HEK293T (cell line): ENCODE measurements at regions not wholly inside any gene's neighbourhood (a gene's known extent, or its start where the extent isn't known, plus 50 kb on each side); places are given as distances from the start of the nearest gene placed in this dataset.
"Not testable (repeated sequence)": the region's sequence is repeated elsewhere in the genome, so short reads cannot be mapped to it uniquely, and the experiment has no call there.

Source experiments
- CTCF ChIA-PET: fragments of 350-600 bp; formaldehyde crosslinking; extraction: SDS; loops from one replicate; lab custom pipeline; 2021; ENCODE audit warnings: antibody characterized with exemption, inconsistent platforms; lab: Yijun Ruan, JAX
- POLR2A ChIA-PET: fragments of 350-600 bp; formaldehyde crosslinking; extraction: SDS; loops from one replicate; lab custom pipeline; 2020; ENCODE audit warnings: antibody characterized with exemption, inconsistent platforms; lab: Yijun Ruan, JAX
- DNase-seq: peaks from one replicate; pipeline ENCODE4 v3.0.0; 2012; ENCODE audit warnings: mixed read lengths; ENCODE audit errors: extremely low spot score
- ARNT ChIP-seq: fragments of 450-650 bp; IDR thresholded peaks from 2 replicates; pipeline ENCODE4 v1.6.1; 2017; ENCODE audit warnings: mild to moderate bottlenecking
- BHLHE40 ChIP-seq: fragments of 450-650 bp; IDR thresholded peaks from 2 replicates; pipeline ENCODE4 v1.6.1; 2016; ENCODE audit warnings: mild to moderate bottlenecking, moderate library complexity, borderline replicate concordance
- CTBP1 ChIP-seq: fragments of 450-650 bp; IDR thresholded peaks from 2 replicates; pipeline ENCODE4 v1.6.1; 2016; ENCODE audit warnings: borderline replicate concordance
- ELF4 ChIP-seq: fragments of 450-650 bp; IDR thresholded peaks from 2 replicates; pipeline ENCODE4 v1.6.1; 2017; ENCODE audit warnings: antibody characterized with exemption
- FOXA1 ChIP-seq: fragments of 450-650 bp; IDR thresholded peaks from 2 replicates; pipeline ENCODE4 v1.6.1; 2016; ENCODE audit warnings: mild to moderate bottlenecking
- FOXK2 ChIP-seq: fragments of 450-650 bp; IDR thresholded peaks from 2 replicates; pipeline ENCODE4 v1.6.1; 2016; ENCODE audit warnings: mild to moderate bottlenecking
- FOXM1 ChIP-seq: fragments of 450-650 bp; IDR thresholded peaks from 2 replicates; pipeline ENCODE4 v1.6.1; 2017; ENCODE audit warnings: mild to moderate bottlenecking, borderline replicate concordance
- HDGF ChIP-seq: fragments of 450-650 bp; IDR thresholded peaks from 2 replicates; pipeline ENCODE4 v1.6.1; 2017; ENCODE audit warnings: antibody characterized with exemption, borderline replicate concordance
- L3MBTL2 ChIP-seq: fragments of 450-650 bp; conservative IDR thresholded peaks from 2 replicates; pipeline ENCODE4 v1.6.1; 2016; ENCODE audit warnings: mild to moderate bottlenecking
- LEF1 ChIP-seq: fragments of 450-650 bp; IDR thresholded peaks from 2 replicates; pipeline ENCODE4 v1.6.1; 2017; ENCODE audit warnings: mild to moderate bottlenecking, borderline replicate concordance
- NFRKB ChIP-seq: fragments of 450-650 bp; IDR thresholded peaks from 2 replicates; pipeline ENCODE4 v1.6.1; 2016; ENCODE audit warnings: mild to moderate bottlenecking, moderate library complexity
- PKNOX1 ChIP-seq: fragments of 450-650 bp; IDR thresholded peaks from 2 replicates; pipeline ENCODE4 v1.6.1; 2016
- SP1 ChIP-seq: fragments of 450-650 bp; IDR thresholded peaks from 2 replicates; pipeline ENCODE4 v1.6.1; 2017
- SUZ12 ChIP-seq: fragments of 450-650 bp; IDR thresholded peaks from 2 replicates; pipeline ENCODE4 v1.6.1; 2016; ENCODE audit warnings: mild to moderate bottlenecking
- TARDBP ChIP-seq: fragments of 450-650 bp; IDR thresholded peaks from 2 replicates; pipeline ENCODE4 v1.6.1; 2016
- ZNF384 ChIP-seq: fragments of 450-650 bp; IDR thresholded peaks from 2 replicates; pipeline ENCODE4 v1.6.1; 2016

GRCh38 chr13:22862478-22862877 is 318.3 kb upstream of the SGCG start:
- ChIA-PET POLR2A (no interaction called here), CTCF (no interaction called here)
- no peak for DNase-seq
- no peak for TF ChIP-seq HDGF
- TF ChIP-seq ARNT = no peak

GRCh38 chr13:22866221-22866620 is 314.6 kb upstream of the SGCG start:
- CTCF ChIA-PET = no interaction called here
- no peak for DNase-seq
- POLR2A ChIA-PET = no interaction called here
- no peak for TF ChIP-seq ARNT
- TF ChIP-seq L3MBTL2 = no peak
- TF ChIP-seq TARDBP = no peak
- no peak for TF ChIP-seq ELF4

GRCh38 chr13:22871231-22871630 is 309.5 kb upstream of the SGCG start:
- CTCF ChIA-PET = no interaction called here
- POLR2A ChIA-PET = no interaction called here
- no peak for DNase-seq
- no peak for TF ChIP-seq PKNOX1
- TF ChIP-seq L3MBTL2 = no peak
- no peak for TF ChIP-seq SUZ12
- TF ChIP-seq LEF1 = no peak
- TF ChIP-seq NFRKB = no peak
- TF ChIP-seq ZNF384 = no peak
- no peak for TF ChIP-seq BHLHE40
- TF ChIP-seq SP1 = no peak
- TF ChIP-seq FOXA1 = no peak

GRCh38 chr13:22874839-22875238 is 305.9 kb upstream of the SGCG start:
- no peak for DNase-seq
- POLR2A ChIA-PET = no interaction called here
- TF ChIP-seq FOXK2 (no peak), HDGF (no peak), BHLHE40 (no peak), ELF4 (no peak), SUZ12 (no peak), L3MBTL2 (no peak), FOXM1 (no peak), PKNOX1 (no peak), ZNF384 (no peak), ARNT (no peak), SP1 (no peak), TARDBP (no peak)
- CTCF ChIA-PET = no interaction called here

- no peak for TF ChIP-seq CTBP1
- TF ChIP-seq TARDBP = no peak
- no peak for TF ChIP-seq LEF1
- TF ChIP-seq FOXA1 = no peak
- TF ChIP-seq BHLHE40 = no peak
- no peak for TF ChIP-seq PKNOX1
- no peak for TF ChIP-seq FOXK2
- no peak for TF ChIP-seq HDGF
- no peak for TF ChIP-seq ZNF384
Observed at GRCh38 chr13:22877421-22877820, 303.4 kb upstream of the SGCG start.

GRCh38 chr13:22880741-22881720 is 299.7 kb upstream of the SGCG start:
- TF ChIP-seq HDGF (no peak), ZNF384 (no peak), NFRKB (no peak), BHLHE40 (no peak), FOXM1 (no peak), LEF1 (no peak)
- ChIA-PET CTCF (no interaction called here), POLR2A (no interaction called here)
- DNase-seq = no peak

More at GRCh38 chr13:22877421-22877820, 303.4 kb upstream of the SGCG start:
- no peak for DNase-seq
- CTCF ChIA-PET = no interaction called here
- POLR2A ChIA-PET = no interaction called here

- not testable (repeated sequence) for DNase-seq
Observed at GRCh38 chr13:22881721-22882608, 298.8 kb upstream of the SGCG start.

More at GRCh38 chr13:22881721-22882608, 298.8 kb upstream of the SGCG start:
- CTCF ChIA-PET, POLR2A ChIA-PET: not testable (repeated sequence)
